GM10266 (cell line): ENCODE measurements at regions not wholly inside any gene's neighbourhood (a gene's known extent, or its start where the extent isn't known, plus 50 kb on each side); places are given as distances from the start of the nearest gene placed in this dataset.

Experiments used
- DNase-seq: peaks from one replicate; pipeline ENCODE4 v3.0.0; 2012; ENCODE audit errors: extremely low spot score
- TF ChIP-seq, protein P1 (sequence below): IDR thresholded peaks from 2 replicates; pipeline ENCODE4 v1.5.1; 2012; ENCODE audit warnings: mild to moderate bottlenecking, low read depth; ENCODE audit not compliant: control insufficient read depth, insufficient read depth; ENCODE audit errors: missing control alignments

DNA sequence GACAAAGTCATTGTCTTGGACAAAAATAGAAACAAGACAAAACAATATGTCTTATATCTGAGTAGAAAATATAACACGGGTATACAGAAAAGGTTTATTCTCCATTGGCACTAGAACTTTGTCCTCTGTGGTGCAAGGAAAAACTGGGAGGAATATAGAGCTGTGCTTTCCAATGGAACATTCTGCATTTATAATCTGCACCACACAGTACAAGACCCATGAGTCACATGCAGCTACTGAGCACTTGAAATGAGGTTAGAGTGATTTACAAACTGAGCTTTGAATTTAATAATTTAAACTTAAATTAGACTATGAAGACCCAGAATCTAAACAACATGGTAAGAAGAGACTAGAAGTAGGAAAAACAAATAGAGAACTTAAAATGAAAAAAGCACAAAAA lies 86.1 kb downstream of the RAP2A start:
- TF ChIP-seq, protein P1, sequence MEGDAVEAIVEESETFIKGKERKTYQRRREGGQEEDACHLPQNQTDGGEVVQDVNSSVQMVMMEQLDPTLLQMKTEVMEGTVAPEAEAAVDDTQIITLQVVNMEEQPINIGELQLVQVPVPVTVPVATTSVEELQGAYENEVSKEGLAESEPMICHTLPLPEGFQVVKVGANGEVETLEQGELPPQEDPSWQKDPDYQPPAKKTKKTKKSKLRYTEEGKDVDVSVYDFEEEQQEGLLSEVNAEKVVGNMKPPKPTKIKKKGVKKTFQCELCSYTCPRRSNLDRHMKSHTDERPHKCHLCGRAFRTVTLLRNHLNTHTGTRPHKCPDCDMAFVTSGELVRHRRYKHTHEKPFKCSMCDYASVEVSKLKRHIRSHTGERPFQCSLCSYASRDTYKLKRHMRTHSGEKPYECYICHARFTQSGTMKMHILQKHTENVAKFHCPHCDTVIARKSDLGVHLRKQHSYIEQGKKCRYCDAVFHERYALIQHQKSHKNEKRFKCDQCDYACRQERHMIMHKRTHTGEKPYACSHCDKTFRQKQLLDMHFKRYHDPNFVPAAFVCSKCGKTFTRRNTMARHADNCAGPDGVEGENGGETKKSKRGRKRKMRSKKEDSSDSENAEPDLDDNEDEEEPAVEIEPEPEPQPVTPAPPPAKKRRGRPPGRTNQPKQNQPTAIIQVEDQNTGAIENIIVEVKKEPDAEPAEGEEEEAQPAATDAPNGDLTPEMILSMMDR, result no peak
- no peak for DNase-seq

DNA sequence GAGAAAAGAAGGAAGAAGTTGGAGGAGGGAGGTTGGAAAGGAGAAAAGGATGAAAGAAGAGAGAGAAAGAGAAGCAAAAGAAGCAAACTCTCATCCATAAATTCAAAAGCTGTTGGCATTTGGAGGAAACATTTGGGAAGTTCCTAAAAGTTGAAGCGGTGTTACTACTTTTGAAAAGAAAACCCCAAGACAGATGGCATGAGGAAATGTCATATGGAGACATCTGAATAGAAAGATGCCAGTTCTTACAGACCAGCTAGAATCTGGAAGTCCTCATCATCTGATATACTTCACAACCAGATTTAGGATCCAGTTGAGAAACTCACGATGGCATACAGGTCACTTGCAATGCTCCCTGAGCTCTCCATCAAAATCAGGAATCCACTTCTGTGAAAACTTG lies 86.9 kb downstream of the RAP2A start:
- TF ChIP-seq, protein P1, result no peak
- DNase-seq, result no peak

DNA sequence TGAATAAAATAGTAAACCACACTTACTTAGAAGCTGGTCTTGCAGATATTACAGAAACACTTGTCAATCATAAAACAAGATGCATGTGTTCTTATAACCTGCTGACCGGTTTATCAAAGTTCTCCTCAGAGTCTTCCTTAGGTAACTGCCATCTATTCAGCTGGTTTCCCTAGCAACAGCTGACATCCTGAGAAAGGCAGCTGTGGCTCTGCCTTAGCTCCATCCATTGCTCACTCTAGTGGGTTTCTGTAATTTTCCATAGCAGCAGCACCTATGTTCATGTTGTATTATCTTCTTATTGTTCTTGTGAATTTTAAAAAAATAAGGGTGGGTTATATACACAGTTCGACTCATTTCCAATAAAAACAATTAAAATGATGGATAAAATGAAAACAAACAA lies 87.8 kb downstream of the RAP2A start:
- no peak for DNase-seq
- TF ChIP-seq, protein P1, result no peak

DNA sequence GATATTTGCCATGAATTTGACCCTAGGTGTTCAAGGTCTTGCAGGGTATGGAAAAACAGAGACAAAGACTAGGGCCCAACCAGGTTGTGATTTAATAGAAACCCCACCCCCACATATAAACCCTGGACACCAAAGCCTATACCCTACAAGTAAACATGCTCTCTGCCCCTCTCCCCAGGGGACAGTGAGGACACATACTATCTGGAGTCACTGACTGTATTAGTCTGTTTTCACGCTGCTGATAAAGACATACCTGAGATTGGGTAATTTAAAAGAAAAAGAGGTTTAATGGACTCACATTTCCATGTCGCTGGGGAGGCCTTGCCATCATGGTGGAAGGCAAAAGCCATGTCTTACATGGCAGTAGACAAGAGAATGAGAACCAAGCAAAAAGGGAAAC lies 88.3 kb downstream of the RAP2A start:
- TF ChIP-seq, protein P1, result no peak
- DNase-seq, result no peak

DNA sequence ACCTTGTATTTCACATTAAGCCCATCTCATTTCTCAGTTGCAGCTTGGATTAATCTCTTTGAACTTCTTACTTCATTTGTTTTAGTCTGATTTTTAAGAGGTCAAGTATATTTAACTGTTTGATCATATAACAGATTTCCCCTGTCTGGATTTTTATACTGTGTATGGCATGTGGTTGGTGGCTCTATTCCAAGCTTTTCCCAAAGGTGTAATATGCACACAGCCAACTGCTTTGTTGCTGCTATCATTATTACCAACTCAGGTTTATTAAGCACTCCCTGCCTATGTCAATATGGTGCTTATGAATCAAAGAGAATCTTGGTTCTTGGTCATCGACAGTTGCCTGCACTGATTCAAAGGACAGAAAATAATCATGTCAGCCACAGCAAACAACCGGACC lies 92.6 kb downstream of the RAP2A start:
- DNase-seq, result no peak
- TF ChIP-seq, protein P1, result no peak

DNA sequence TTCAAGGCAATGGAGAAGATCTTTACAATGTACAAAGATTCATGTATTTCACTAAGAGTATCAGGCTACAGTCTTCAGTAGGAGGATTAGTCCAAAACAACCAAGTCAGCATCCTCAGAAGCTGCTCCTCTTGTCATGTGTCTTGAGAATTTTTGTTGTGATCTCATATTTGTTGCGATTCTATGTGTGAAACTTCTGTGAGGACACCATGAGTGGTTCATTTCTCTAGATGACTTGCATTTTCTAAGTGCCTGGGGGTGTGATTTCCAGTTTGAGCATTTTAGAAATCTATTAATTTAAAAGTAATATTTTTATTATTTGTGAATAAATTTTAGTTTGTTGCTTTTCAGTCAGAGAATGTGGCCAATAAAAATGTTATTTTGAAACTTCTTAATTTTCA lies 94.5 kb downstream of the RAP2A start:
- no peak for DNase-seq
- TF ChIP-seq, protein P1, result no peak

DNA sequence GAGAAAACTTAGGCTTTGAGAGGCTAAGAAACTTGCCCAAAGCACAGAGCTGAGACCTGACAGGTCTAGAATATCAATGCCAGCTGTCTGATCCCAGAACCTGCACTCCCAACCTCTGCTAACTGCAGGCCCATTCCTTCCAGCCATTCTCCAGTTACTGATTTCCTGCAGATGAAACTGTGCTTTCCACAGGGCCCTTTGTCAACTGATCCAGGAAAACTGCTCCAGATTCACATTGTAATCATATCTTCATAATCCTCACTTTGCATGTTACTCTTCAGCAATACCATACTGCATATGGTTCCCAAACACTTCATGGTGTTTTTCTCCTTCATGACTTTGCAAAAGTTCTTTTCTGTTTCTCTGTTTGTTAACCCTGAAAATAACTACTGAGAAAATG lies 100.6 kb downstream of the RAP2A start:
- no peak for DNase-seq
- TF ChIP-seq, protein P1, result no peak
